NCI-H146 treated with DMSO at 0.1 percent for 48 hours (cell line): ENCODE measurements at regions not wholly inside any gene's neighbourhood (a gene's known extent, or its start where the extent isn't known, plus 50 kb on each side); places are given as distances from the start of the nearest gene placed in this dataset.
"Not testable (repeated sequence)": the region's sequence is repeated elsewhere in the genome, so short reads cannot be mapped to it uniquely, and the experiment has no call there.

Source experiments
- DNase-seq: peaks from one replicate; lab custom pipeline; 2025; ENCODE audit not compliant: unreplicated experiment; lab: John Stamatoyannopoulos, UW

GRCh38 chr9:97182532-97182931 lies 124.9 kb upstream of the CCDC180 start:
- DNase-seq, result not testable (repeated sequence)

DNA sequence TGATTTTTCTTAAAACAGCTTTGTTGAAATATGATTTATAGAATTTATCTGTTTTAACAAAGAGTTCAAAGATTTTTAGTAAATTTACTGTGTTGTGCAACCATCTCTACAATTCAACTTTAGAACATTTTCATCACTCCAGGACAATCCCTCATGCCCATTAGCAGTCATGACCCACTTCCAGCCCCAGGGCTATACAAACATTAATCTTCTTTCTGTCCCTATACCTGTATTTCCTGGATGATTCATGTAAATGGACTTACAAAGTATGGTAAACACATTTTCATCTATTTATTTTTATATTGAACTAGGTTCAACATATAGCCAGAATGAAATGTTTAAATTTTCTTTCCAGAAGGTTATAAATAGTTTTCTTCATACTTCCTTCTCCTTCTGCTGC lies 127.8 kb upstream of the CCDC180 start:
- DNase-seq, result no peak

DNA sequence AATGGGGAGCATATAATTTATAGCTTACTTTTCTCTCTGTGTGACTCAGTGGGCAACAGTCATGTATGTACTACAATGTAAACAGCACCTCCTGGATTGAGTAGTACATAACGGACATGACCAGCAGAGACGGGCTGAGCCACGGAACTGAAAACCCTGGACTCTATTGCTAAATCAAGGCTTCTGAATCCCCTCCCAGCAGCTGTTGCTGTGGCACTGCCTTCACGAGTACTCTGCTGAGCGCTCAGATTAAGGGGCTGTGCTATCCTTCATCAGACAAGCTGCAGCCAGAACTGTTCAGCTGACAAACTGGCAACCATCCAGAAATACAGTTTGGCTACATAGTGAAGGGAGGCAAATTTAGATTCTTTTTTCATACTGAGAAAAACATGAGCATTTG lies 131.3 kb upstream of the CCDC180 start:
- DNase-seq, result no peak

GRCh38 chr9:97168174-97168573 lies 129.2 kb upstream of the CTSV start:
- DNase-seq, result not testable (repeated sequence)

GRCh38 chr9:97166496-97167138 lies 127.7 kb upstream of the CTSV start:
- not testable (repeated sequence) for DNase-seq

DNA sequence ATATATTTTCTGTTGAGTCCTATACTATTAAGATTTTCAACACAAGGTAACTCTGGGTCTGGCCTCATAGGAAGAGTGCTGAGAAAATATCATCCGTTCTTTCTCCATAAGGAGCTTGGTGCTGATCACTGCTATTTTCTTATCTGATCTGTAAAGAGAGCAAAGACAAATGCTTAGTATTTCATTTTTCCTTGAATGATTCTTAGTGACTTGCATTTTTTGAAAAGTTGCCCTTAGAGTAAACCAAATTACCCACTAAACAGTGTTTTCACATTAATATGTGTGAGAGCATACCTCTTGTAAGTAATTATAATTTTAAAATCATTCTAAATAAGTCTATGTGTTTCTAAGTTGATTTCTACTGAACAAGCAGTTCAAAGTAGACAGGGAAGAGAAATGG lies 121.3 kb upstream of the CTSV start:
- no peak for DNase-seq

- DNase-seq, result not testable (repeated sequence)
Observed at GRCh38 chr9:97158722-97159121, 119.8 kb upstream of the CTSV start.

DNA sequence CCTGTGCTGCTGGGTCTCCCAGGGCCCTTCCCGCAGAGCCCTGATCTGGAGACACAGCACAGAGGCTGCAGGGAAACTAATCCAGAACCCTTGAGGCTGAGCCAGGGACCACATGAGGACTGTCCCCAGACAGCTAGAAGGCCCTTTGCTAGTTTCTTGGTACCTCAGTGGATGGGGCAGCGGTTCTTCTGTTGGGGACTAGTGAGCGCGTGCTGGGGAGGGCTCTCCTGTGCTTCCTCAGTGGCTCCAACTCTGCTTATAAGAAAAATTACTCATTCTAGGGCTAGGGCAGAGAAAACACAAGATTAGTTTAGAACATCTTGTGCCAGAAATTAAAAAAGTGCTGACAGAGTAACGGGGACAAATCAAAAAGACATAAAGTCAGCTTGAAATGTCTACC lies 116.5 kb upstream of the CTSV start:
- DNase-seq, result not testable (repeated sequence)

DNA sequence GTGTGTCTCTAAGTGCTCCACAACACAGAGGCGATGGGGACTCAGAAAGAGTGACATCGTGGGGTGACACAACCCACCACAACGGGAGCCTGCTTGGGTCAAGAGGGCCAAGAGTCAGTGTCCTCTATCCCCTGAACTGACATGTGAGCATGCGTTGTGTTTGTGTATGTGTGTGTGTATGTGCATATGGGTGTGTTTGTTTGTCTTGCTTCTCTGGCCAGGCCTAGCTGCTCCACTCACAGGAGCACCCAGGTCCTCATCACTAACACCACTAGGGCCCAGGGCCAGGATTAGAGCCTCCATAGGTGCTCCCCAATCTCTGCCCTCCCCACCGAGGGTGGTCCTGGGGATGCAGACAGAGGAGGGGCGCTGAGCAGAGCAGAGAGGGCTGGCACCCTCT lies 115.0 kb upstream of the CTSV start:
- DNase-seq, result no peak

DNA sequence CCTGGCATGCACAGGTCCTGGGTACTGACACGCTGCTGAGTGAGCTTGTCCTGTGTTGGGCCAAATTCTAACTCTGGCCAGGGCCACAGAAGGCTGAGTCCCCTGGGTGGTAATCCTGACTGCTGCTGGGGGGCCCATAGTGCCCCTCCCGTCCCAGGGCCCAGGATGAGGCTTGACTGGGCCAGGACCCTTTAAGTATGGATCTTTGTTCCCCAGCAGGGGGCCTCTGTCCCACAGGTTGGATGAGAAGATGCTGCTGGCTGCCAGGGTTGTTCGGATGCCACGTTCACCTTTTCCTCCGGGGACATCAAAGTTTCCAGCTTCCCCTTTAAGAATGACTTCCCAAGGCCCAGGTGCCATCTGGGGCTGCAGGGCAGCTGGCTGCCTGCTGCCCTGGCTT lies 114.2 kb upstream of the CTSV start:
- not testable (repeated sequence) for DNase-seq

GRCh38 chr9:97150471-97150870 lies 111.5 kb upstream of the CTSV start:
- DNase-seq, result not testable (repeated sequence)

DNA sequence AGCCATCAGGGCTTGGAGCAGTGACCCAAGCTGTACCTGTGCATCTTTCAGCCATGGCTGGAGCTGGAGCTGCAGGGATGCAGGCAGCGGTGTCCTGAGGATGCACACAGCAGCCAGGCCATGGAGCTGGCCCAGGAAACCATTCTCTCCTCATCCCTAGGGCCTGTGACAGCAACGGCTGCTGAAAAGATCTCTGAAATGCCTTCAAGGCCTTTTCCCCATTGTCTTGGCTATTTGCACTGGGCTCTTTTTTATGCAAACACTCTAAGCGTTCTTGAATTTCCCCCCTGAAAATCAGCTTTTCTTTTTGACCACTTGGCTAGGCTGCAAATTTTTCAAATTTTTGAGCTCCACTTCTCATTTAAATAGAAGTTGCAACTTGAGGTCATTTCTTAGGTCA lies 109.5 kb upstream of the CTSV start:
- not testable (repeated sequence) for DNase-seq

DNA sequence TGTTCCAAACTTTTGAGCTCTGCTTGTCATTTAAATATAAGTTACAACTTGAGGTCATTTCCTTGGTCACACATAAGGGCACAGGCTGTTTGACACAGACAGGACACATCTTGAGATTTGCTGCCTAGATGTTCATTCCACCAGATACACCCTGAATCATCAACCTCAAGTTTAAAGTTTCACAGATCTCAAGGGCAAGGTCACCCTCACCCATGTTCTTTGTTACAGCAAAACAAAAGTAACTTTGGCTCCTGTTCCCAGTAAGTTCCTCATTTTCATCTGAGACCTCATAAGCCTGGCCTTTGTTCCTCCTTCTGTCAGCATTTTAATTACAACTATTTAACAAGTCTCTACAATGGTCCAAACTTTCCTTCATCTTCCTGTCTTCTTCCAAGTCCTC lies 106.7 kb upstream of the CTSV start:
- not testable (repeated sequence) for DNase-seq

DNA sequence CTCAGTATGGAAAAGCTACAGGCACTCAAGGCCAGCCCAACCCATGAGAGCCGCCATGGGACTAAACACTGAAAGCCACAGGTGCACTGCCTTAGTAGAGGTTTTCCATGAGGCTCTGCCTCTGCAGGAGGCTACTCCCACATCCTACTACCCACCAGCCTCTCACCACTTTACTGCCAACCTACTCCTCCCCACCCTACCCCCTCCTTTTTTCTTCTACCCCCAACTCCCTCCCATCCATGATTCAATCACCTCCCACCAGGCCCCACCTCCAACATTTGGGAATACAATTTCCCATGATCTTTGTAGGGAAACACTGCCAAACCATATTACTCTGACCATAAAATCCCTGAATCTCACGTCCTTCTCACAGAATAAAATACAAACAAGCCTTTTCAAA lies 101.6 kb upstream of the CTSV start:
- no peak for DNase-seq

- DNase-seq, result no peak
Observed at GRCh38 chr9:97136421-97136820, 97.5 kb upstream of the CTSV start.

DNA sequence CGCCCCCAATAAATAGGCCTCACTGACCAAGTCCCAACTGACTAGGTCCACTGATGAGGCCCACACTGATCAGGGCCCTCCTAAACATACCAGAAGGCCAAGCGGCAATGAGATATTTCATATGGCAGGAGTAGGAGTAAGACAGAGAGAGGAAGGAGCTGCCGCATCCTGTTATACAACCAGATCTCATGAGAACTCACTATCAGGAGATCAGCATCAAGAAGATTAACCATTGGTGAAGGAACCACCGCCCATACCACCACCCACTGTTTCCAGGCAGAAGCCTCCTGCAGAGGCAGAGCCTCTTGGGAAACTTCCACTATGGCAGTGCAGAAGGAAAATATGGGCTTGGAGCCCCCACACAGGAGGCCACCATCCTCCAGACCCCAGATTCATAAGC lies 95.0 kb upstream of the CTSV start:
- DNase-seq, result not testable (repeated sequence)

DNA sequence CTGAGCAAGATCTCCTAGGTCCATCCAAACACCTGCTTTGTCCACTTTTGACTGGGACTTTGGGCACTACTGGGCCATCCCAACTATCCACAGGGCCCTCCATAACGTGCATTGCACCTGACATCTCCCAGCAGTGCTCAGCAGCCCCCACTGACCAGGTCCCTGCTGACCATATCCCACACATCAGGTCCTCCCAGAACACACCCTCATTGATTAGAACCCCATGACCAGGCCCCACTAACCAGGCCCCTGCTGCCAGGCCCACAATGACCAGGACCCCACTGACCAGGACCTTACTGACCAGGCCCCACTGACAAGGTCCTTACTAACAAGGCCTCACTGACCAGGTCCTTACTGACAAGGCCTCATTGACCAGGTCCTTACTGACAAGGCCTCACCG lies 93.9 kb upstream of the CTSV start:
- no peak for DNase-seq

- not testable (repeated sequence) for DNase-seq
Observed at GRCh38 chr9:97130864-97131263, 91.9 kb upstream of the CTSV start.

DNA sequence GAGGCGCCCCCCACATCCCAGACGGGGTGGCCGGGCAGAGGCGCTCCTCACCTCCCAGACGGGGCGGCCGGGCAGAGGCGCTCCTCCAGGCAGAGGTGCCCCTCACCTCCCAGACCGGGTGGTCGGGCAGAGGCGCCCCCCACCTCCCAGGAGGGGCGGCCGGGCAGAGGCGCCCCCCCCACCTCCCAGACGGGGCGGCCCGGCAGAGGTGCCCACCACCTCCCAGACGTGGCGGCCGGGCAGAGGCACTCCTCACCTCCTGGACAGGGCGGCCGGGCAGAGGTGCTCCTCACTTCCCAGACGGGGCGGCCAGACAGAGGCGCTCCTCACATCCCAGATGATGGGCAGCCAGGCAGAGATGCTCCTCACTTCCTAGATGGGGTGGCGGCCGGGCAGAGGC lies 91.4 kb upstream of the CTSV start:
- DNase-seq, result not testable (repeated sequence)

GRCh38 chr9:97128919-97129318 lies 90.0 kb upstream of the CTSV start:
- no peak for DNase-seq

- no peak for DNase-seq
Observed at GRCh38 chr9:97124256-97124655, 85.3 kb upstream of the CTSV start.

DNA sequence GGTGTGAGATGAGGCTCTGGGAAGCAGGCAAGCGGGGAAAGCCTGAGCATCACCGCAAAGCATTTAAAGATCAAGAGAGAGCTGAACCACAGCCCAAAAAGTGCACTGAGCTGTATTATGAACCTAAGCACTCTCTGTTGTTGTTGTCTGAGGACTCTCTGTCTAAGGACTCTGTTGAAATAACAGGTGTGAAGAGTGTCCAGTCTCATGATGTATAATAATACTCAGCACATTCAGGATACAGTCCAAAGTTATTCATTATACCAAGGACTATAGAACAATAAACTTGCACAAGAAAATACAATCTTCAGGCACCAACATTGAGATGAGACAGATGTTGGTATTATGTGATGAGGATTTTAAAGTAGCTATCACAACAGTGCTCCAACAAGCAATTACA lies 71.8 kb upstream of the CTSV start:
- DNase-seq, result no peak

GRCh38 chr9:97109194-97109811 lies 70.4 kb upstream of the CTSV start:
- DNase-seq, result peak; percentile 54
